SK-N-SH (cell line): ENCODE measurements at regions not wholly inside any gene's neighbourhood (a gene's known extent, or its start where the extent isn't known, plus 50 kb on each side); places are given as distances from the start of the nearest gene placed in this dataset.

Experiments used
- CTCF ChIA-PET: fragments of 300-600, 350-600 bp; formaldehyde crosslinking; extraction: SDS; loops from one replicate; lab custom pipeline; 2021; lab: Yijun Ruan, JAX
- POLR2A ChIA-PET: fragments of 350-600 bp; sonication (Branson Sonifier 250); formaldehyde crosslinking; extraction: SDS; loops from one replicate; lab custom pipeline; 2020; ENCODE audit warnings: antibody characterized with exemption, inconsistent platforms; lab: Yijun Ruan, JAX
- DNase-seq: peaks from one replicate; pipeline ENCODE4 v3.0.0; 2012
- H2AFZ ChIP-seq: fragments of 200-600 bp; sonication (generic); 2 replicates; pipeline ENCODE4 v1.8.1; 2016; ENCODE audit warnings: antibody characterized with exemption, mild to moderate bottlenecking, low read depth
- H3F3A ChIP-seq: fragments of 200-600 bp; sonication (generic); replicated peaks from 2 replicates; pipeline ENCODE3; 2016; ENCODE audit warnings: antibody characterized with exemption, mild to moderate bottlenecking; ENCODE audit not compliant: insufficient read depth
- H3K27ac ChIP-seq, 2 experiments: fragments of 200-500 bp in 1 of 2; fragments of 200-600 bp in 1 of 2; sonication (Bioruptor generic) in 1 of 2; sonication (generic), shearing (Covaris generic) in 1 of 2; 2 replicates each; pipeline versions ENCODE4 v1.5.1 to v1.6.1; 2014 to 2016; ENCODE audit warnings: low read depth in 2 of 2, inconsistent platforms in 1 of 2, low read length in 1 of 2, mild to moderate bottlenecking in 1 of 2, mixed read lengths in 1 of 2
- H3K27me3 ChIP-seq: fragments of 200-600 bp; sonication (generic), shearing (Covaris generic); 2 replicates; pipeline ENCODE4 v1.6.1; 2016; ENCODE audit warnings: mixed run types; ENCODE audit not compliant: insufficient read depth
- H3K36me3 ChIP-seq, 2 experiments: fragments of 200-500 bp in 1 of 2; fragments of 200-600 bp in 1 of 2; sonication (Bioruptor generic) in 1 of 2; sonication (generic) in 1 of 2; replicated peaks in 1 of 2; 2 replicates each; pipeline versions ENCODE3 to v1.5.1; 2014 to 2016; ENCODE audit warnings: low read length in 1 of 2, mild to moderate bottlenecking in 1 of 2; ENCODE audit not compliant: insufficient read depth in 2 of 2, control insufficient read depth in 1 of 2
- H3K4me1 ChIP-seq, 2 experiments: fragments of 200-500 bp in 1 of 2; fragments of 200-600 bp in 1 of 2; sonication (Bioruptor generic) in 1 of 2; sonication (generic), shearing (Covaris generic) in 1 of 2; 2 replicates each; pipeline versions ENCODE4 v1.5.1 to v1.6.1; 2014 to 2016; ENCODE audit warnings: low read depth in 1 of 2, low read length in 1 of 2, mixed run types in 1 of 2; ENCODE audit not compliant: insufficient read depth in 2 of 2, control insufficient read depth in 1 of 2
- H3K4me2 ChIP-seq: fragments of 200-600 bp; sonication (generic), shearing (Covaris generic); 2 replicates; pipeline ENCODE4 v1.6.1; 2017; ENCODE audit warnings: mixed run types
- H3K4me3 ChIP-seq, 2 experiments: fragments of 200-500 bp in 1 of 2; fragments of 200-600 bp in 1 of 2; sonication (Bioruptor generic) in 1 of 2; sonication (generic), shearing (Covaris generic) in 1 of 2; 2 replicates each; pipeline versions ENCODE4 v1.5.1 to v1.8.1; 2014 to 2016; ENCODE audit warnings: low read depth in 2 of 2, inconsistent platforms in 1 of 2, low read length in 1 of 2, mild to moderate bottlenecking in 1 of 2, mixed read lengths in 1 of 2, moderate library complexity in 1 of 2
- H3K79me2 ChIP-seq: fragments of 200-600 bp; sonication (generic); 2 replicates; pipeline ENCODE4 v1.8.1; 2017; ENCODE audit warnings: mild to moderate bottlenecking; ENCODE audit not compliant: insufficient read depth
- H3K9ac ChIP-seq: fragments of 200-600 bp; sonication (generic); 2 replicates; pipeline ENCODE4 v1.6.1; 2017; ENCODE audit warnings: mixed run types
- H3K9me2 ChIP-seq: fragments of 200-600 bp; sonication (generic); 2 replicates; pipeline ENCODE4 v1.6.1; 2017; ENCODE audit warnings: mixed run types
- H3K9me3 ChIP-seq: fragments of 200-600 bp; sonication (generic); 2 replicates; pipeline ENCODE4 v1.6.1; 2017; ENCODE audit warnings: mixed run types, mild to moderate bottlenecking, moderate library complexity
- H4K20me1 ChIP-seq: fragments of 200-600 bp; sonication (generic); 2 replicates; pipeline ENCODE4 v1.6.1; 2017; ENCODE audit warnings: mild to moderate bottlenecking, mixed run types; ENCODE audit not compliant: insufficient read depth
- EP300 ChIP-seq, 2 experiments: IDR thresholded peaks; 2 replicates each; pipeline versions ENCODE4 v1.4.0 to v1.6.1; 2012; ENCODE audit warnings: borderline replicate concordance in 1 of 2, low read depth in 1 of 2, low read length in 1 of 2
- EZH2phosphoT487 ChIP-seq: fragments of 200-600 bp; sonication (generic); IDR thresholded peaks from 2 replicates; pipeline ENCODE4 v1.6.1; 2017; ENCODE audit warnings: low read depth, mixed run types, mild to moderate bottlenecking, antibody characterized with exemption, moderate library complexity, borderline replicate concordance
- FOXJ3 ChIP-seq: sonication (generic); formaldehyde crosslinking; IDR thresholded peaks from 2 replicates; pipeline ENCODE4 v1.5.1; 2020; ENCODE audit warnings: mild to moderate bottlenecking, missing genetic modification reagents
- FOXM1 ChIP-seq: IDR thresholded peaks from 2 replicates; pipeline ENCODE4 v1.4.0; 2012; ENCODE audit warnings: low read depth, mild to moderate bottlenecking
- GABPA ChIP-seq: IDR thresholded peaks from 2 replicates; pipeline ENCODE4 v1.4.0; 2012; ENCODE audit warnings: low read depth, mild to moderate bottlenecking
- IRF3 ChIP-seq: fragments of 150-350 bp; IDR thresholded peaks from 2 replicates; pipeline ENCODE4 v1.6.1; 2016; ENCODE audit warnings: mild to moderate bottlenecking, low read depth, low read length
- JUND ChIP-seq: IDR thresholded peaks from 2 replicates; pipeline ENCODE4 v1.4.0; 2012
- MAX ChIP-seq: IDR thresholded peaks from 2 replicates; pipeline ENCODE4 v1.4.0; 2012; ENCODE audit warnings: low read depth
- NFIC ChIP-seq: IDR thresholded peaks from 2 replicates; pipeline ENCODE4 v1.4.0; 2012; ENCODE audit warnings: borderline replicate concordance
- POLR2AphosphoS5 ChIP-seq: IDR thresholded peaks from 2 replicates; pipeline ENCODE4 v1.6.1; 2012; ENCODE audit warnings: low read depth, low read length
- RAD21 ChIP-seq: IDR thresholded peaks from 2 replicates; pipeline ENCODE4 v1.6.1; 2012; ENCODE audit warnings: mild to moderate bottlenecking, low read length
- RCOR1 ChIP-seq: fragments of 150-350 bp; IDR thresholded peaks from 2 replicates; pipeline ENCODE4 v1.6.1; 2017; ENCODE audit warnings: antibody characterized with exemption, low read length
- RFX5 ChIP-seq: IDR thresholded peaks from 2 replicates; pipeline ENCODE4 v1.6.1; 2012; ENCODE audit warnings: mild to moderate bottlenecking, improper control_type of control experiment, low read length
- RXRA ChIP-seq: IDR thresholded peaks from 2 replicates; pipeline ENCODE4 v1.4.0; 2012; ENCODE audit warnings: low read depth, mild to moderate bottlenecking, borderline replicate concordance
- SMC3 ChIP-seq: IDR thresholded peaks from 2 replicates; pipeline ENCODE4 v1.6.1; 2012; ENCODE audit warnings: low read depth, low read length, improper control_type of control experiment
- TAF1 ChIP-seq: IDR thresholded peaks from 2 replicates; pipeline ENCODE4 v1.6.1; 2012; ENCODE audit warnings: low read depth, mild to moderate bottlenecking, low read length, moderate library complexity, borderline replicate concordance
- TCF12 ChIP-seq: IDR thresholded peaks from 2 replicates; pipeline ENCODE4 v1.4.0; 2012
- TEAD4 ChIP-seq: IDR thresholded peaks from 2 replicates; pipeline ENCODE4 v1.4.0; 2012; ENCODE audit warnings: mild to moderate bottlenecking, borderline replicate concordance; ENCODE audit not compliant: insufficient read depth
- USF1 ChIP-seq: IDR thresholded peaks from 2 replicates; pipeline ENCODE4 v1.4.0; 2012; ENCODE audit warnings: low read depth, borderline replicate concordance
- USF2 ChIP-seq: fragments of 150-350 bp; IDR thresholded peaks from 2 replicates; pipeline ENCODE4 v1.6.1; 2017; ENCODE audit warnings: antibody characterized with exemption, low read length, low read depth, borderline replicate concordance
- YY1 ChIP-seq: IDR thresholded peaks from 2 replicates; pipeline ENCODE4 v1.4.0; 2012; ENCODE audit warnings: low read depth, mild to moderate bottlenecking
- ZBTB33 ChIP-seq: IDR thresholded peaks from 2 replicates; pipeline ENCODE4 v1.4.0; 2012; ENCODE audit warnings: low read depth, borderline replicate concordance
- WGBS: methylation state at CpG from one replicate; pipeline ENCODE4 v1.1.6; 2017; ENCODE audit warnings: low lambda C conversion rate; 5-methylcytosine and 5-hydroxymethylcytosine counted together

- H3K9me2 ChIP-seq: no peaks in the 10 kb centered on the region
- H3K4me1 ChIP-seq: peaks cover 5 to 19% of the 10 kb centered on the region in 2 experiments
- no peaks in the 10 kb centered on the region for H4K20me1 ChIP-seq
- H3K4me3 ChIP-seq: no peak overlapping the region
- no peak overlapping the region for H2AFZ ChIP-seq
- no peak overlapping the region for H3K9ac ChIP-seq
- no peak for DNase-seq
- no peaks in the 10 kb centered on the region for H3K27me3 ChIP-seq
- no peaks in the 10 kb centered on the region for H3K36me3 ChIP-seq
- no peak overlapping the region for H3K27ac ChIP-seq
- POLR2A ChIA-PET: no interaction called here
- CTCF ChIA-PET: interaction anchor here (2.4 kb wide), 1 partner anchor 10 kb away, joined by 8 read pairs; no protein-coding TSS in a partner anchor
- H3K9me3 ChIP-seq: no peaks in the 10 kb centered on the region
- peaks cover 11% of the 10 kb centered on the region for H3F3A ChIP-seq
- H3K4me2 ChIP-seq: no peak overlapping the region
- 85% methylated on average over 2 of the region's 2 CpGs for WGBS
- TF ChIP-seq FOXM1: no peak
- no peak for TF ChIP-seq POLR2AphosphoS5
- TF ChIP-seq MAX: no peak
- no peak for TF ChIP-seq IRF3
- no peak for TF ChIP-seq USF1
- no peak for TF ChIP-seq RFX5
- no peak for TF ChIP-seq RCOR1
- TF ChIP-seq FOXJ3: no peak
- no peak for TF ChIP-seq RAD21
- no peak for TF ChIP-seq EZH2phosphoT487
- TF ChIP-seq TEAD4: no peak
- no peaks in the 10 kb centered on the region for H3K79me2 ChIP-seq
These were observed 835.7 kb downstream of the MAT2B start for GRCh38 chr5:164341056-164341619.

- Histone ChIP-seq H3F3A (no peaks in the 10 kb centered on the region), H3K9ac (no peak overlapping the region), H3K27ac (no peak overlapping the region), H3K4me2 (peak overlapping the region; percentile 44; the same call in 1 of the 2 replicates), H3K27me3 (no peaks in the 10 kb centered on the region), H3K9me2 (no peaks in the 10 kb centered on the region), H2AFZ (peak overlapping the region; percentile 19; the same call in 1 of the 2 replicates), H3K36me3 (no peaks in the 10 kb centered on the region), H3K4me3 (no peak overlapping the region), H3K9me3 (no peaks in the 10 kb centered on the region), H3K4me1 (peaks cover 5 to 6% of the 10 kb centered on the region in 2 experiments; a peak in 2 of 4 replicates), H4K20me1 (no peaks in the 10 kb centered on the region), H3K79me2 (no peaks in the 10 kb centered on the region)
- CTCF ChIA-PET: no interaction called here
- 45% methylated on average over 4 of the region's 4 CpGs for WGBS
- DNase-seq: no peak
- POLR2A ChIA-PET: no interaction called here
- no peak for TF ChIP-seq TAF1
- TF ChIP-seq YY1: no peak; the same call in 1 of the 2 replicates
- no peak for TF ChIP-seq ZBTB33
- TF ChIP-seq SMC3: no peak
- peak; percentile 48; the same call in 1 of the 2 replicates for TF ChIP-seq TCF12
- TF ChIP-seq TEAD4: peak; percentile 41; the same call in 1 of the 2 replicates
- no peak for TF ChIP-seq RFX5
- no peak for TF ChIP-seq FOXM1
- no peak for TF ChIP-seq GABPA
- no peak for TF ChIP-seq USF2
- no peak for TF ChIP-seq POLR2AphosphoS5
- TF ChIP-seq JUND: peak; percentile 46
- TF ChIP-seq NFIC: peak; percentile 95
- peak in 1 of 2 experiments; percentile 35; a peak in 1 of 4 replicates for TF ChIP-seq EP300 (IDR thresholded peaks at IDR 0.05; ENCODE audit: borderline replicate concordance in 1 of 2, low read depth in 1 of 2, low read length in 1 of 2)
- no peak for TF ChIP-seq RXRA
These were observed 839.9 kb downstream of the MAT2B start for GRCh38 chr5:164345173-164345849.
